PFSK-1 (cell line): ENCODE measurements at regions not wholly inside any gene's neighbourhood (a gene's known extent, or its start where the extent isn't known, plus 50 kb on each side); places are given as distances from the start of the nearest gene placed in this dataset.

Experiments used
- POLR2AphosphoS5 ChIP-seq: IDR thresholded peaks from 2 replicates; pipeline ENCODE4 v1.6.1; 2012; ENCODE audit warnings: low read depth, mild to moderate bottlenecking, control low read depth, low read length, moderate library complexity
- SIN3A ChIP-seq: IDR thresholded peaks from 2 replicates; pipeline ENCODE4 v1.6.1; 2012; ENCODE audit warnings: mild to moderate bottlenecking, low read length, moderate library complexity, borderline replicate concordance; ENCODE audit not compliant: insufficient read depth
- TF ChIP-seq, protein P1 (sequence below), 2 experiments: IDR thresholded peaks; 2 replicates each; pipeline versions ENCODE4 v1.6.1 to v1.8.0; 2011 to 2012; ENCODE audit warnings: low read depth in 2 of 2, low read length in 2 of 2, control low read depth in 1 of 2, inconsistent platforms in 1 of 2, mild to moderate bottlenecking in 1 of 2, moderate library complexity in 1 of 2; ENCODE audit not compliant: insufficient read depth in 1 of 2

DNA sequence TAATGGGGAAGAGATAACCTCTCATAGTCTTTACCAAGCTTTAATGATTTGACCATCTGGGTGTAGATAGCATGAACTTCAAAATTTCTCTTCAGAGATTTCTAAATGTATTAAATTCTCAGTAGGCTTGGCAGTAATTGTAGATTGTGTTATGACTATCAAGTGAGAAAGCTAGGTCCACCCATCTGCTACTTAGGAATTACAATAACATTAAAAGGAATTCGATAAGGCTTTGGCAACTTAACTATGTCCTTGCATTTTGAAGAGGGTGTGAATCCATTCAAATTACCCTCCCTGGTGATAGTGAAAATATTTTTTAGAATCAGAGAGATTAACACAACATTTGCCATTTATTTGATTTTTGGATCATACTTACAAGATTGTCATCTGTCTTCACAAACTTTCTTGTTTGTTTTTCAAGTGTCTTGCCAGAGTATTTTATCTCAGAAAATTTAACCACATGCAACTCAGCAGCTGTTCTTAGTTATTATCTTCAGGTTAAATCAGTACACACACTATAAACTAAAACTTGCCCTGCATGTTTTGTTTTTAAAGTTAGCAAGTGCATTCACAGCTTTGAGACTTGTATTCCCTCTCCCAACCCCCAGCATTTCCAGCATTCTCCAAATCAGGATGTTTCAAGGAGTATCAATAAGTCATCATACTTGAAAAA lies 69.6 kb upstream of the COL8A1 start:
- TF ChIP-seq POLR2AphosphoS5 (no peak), SIN3A (no peak)
- TF ChIP-seq, protein P1, sequence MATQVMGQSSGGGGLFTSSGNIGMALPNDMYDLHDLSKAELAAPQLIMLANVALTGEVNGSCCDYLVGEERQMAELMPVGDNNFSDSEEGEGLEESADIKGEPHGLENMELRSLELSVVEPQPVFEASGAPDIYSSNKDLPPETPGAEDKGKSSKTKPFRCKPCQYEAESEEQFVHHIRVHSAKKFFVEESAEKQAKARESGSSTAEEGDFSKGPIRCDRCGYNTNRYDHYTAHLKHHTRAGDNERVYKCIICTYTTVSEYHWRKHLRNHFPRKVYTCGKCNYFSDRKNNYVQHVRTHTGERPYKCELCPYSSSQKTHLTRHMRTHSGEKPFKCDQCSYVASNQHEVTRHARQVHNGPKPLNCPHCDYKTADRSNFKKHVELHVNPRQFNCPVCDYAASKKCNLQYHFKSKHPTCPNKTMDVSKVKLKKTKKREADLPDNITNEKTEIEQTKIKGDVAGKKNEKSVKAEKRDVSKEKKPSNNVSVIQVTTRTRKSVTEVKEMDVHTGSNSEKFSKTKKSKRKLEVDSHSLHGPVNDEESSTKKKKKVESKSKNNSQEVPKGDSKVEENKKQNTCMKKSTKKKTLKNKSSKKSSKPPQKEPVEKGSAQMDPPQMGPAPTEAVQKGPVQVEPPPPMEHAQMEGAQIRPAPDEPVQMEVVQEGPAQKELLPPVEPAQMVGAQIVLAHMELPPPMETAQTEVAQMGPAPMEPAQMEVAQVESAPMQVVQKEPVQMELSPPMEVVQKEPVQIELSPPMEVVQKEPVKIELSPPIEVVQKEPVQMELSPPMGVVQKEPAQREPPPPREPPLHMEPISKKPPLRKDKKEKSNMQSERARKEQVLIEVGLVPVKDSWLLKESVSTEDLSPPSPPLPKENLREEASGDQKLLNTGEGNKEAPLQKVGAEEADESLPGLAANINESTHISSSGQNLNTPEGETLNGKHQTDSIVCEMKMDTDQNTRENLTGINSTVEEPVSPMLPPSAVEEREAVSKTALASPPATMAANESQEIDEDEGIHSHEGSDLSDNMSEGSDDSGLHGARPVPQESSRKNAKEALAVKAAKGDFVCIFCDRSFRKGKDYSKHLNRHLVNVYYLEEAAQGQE (IDR thresholded peaks at IDR 0.05; ENCODE audit: insufficient read depth in 1 of 2, low read depth in 2 of 2, low read length in 2 of 2), result no peak
